SW480 (cell line): ENCODE measurements at regions not wholly inside any gene's neighbourhood (a gene's known extent, or its start where the extent isn't known, plus 50 kb on each side); places are given as distances from the start of the nearest gene placed in this dataset.
A peak's percentile ranks its signal among the peaks of the same experiment; 100 is the strongest.
"Not testable (repeated sequence)": the region's sequence is repeated elsewhere in the genome, so short reads cannot be mapped to it uniquely, and the experiment has no call there.

ENCODE experiments used
- DNase-seq: peaks from one replicate; pipeline ENCODE4 v3.0.0-alpha.2; 2016; ENCODE audit warnings: low spot score

- no peak for DNase-seq
Observed at GRCh38 chr7:121620206-121620605, 224.1 kb upstream of the FAM3C start.

- DNase-seq: no peak
Observed at GRCh38 chr7:121618182-121618581, 222.1 kb upstream of the FAM3C start.

GRCh38 chr7:121610243-121610642, 214.1 kb upstream of the FAM3C start:
- no peak for DNase-seq

- no peak for DNase-seq
Observed at GRCh38 chr7:121609208-121609607, 213.1 kb upstream of the FAM3C start.

- no peak for DNase-seq
Observed at GRCh38 chr7:121608785-121609184, 212.7 kb upstream of the FAM3C start.

- DNase-seq: not testable (repeated sequence)
Observed at GRCh38 chr7:121608183-121608582, 212.1 kb upstream of the FAM3C start.

GRCh38 chr7:121605317-121605680, 209.2 kb upstream of the FAM3C start:
- peak; percentile 39 for DNase-seq

GRCh38 chr7:121604627-121605316, 208.7 kb upstream of the FAM3C start:
- no peak for DNase-seq

GRCh38 chr7:121603886-121604285, 207.8 kb upstream of the FAM3C start:
- DNase-seq: no peak

- no peak for DNase-seq
Observed at GRCh38 chr7:121599887-121600286, 203.8 kb upstream of the FAM3C start.

- DNase-seq: no peak
Observed at GRCh38 chr7:121595758-121596696, 199.9 kb upstream of the FAM3C start.

- DNase-seq: no peak
Observed at GRCh38 chr7:121591926-121592325, 195.8 kb upstream of the FAM3C start.

GRCh38 chr7:121587435-121587834, 191.3 kb upstream of the FAM3C start:
- DNase-seq: no peak

GRCh38 chr7:121582258-121582657, 186.2 kb upstream of the FAM3C start:
- no peak for DNase-seq

GRCh38 chr7:121579639-121580038, 183.5 kb upstream of the FAM3C start:
- no peak for DNase-seq

- DNase-seq: no peak
Observed at GRCh38 chr7:121578669-121579068, 182.6 kb upstream of the FAM3C start.

- DNase-seq: no peak
Observed at GRCh38 chr7:121576148-121576917, 180.2 kb upstream of the FAM3C start.

- no peak for DNase-seq
Observed at GRCh38 chr7:121575194-121575765, 179.2 kb upstream of the FAM3C start.

- no peak for DNase-seq
Observed at GRCh38 chr7:121574109-121574508, 178.0 kb upstream of the FAM3C start.

- DNase-seq: no peak
Observed at GRCh38 chr7:121572615-121573014, 176.5 kb upstream of the FAM3C start.

GRCh38 chr7:121570365-121570764, 174.3 kb upstream of the FAM3C start:
- no peak for DNase-seq

- no peak for DNase-seq
Observed at GRCh38 chr7:121563177-121563576, 167.1 kb upstream of the FAM3C start.
